Testis (tissue), 2 donors: ENCODE measurements at regions not wholly inside any gene's neighbourhood (a gene's known extent, or its start where the extent isn't known, plus 50 kb on each side); places are given as distances from the start of the nearest gene placed in this dataset.

ENCODE experiments used
- POLR2A ChIP-seq: fragments of 450-650 bp; IDR thresholded peaks from one replicate; pipeline ENCODE4 v1.6.1; 2017; ENCODE audit warnings: antibody characterized with exemption, mild to moderate bottlenecking, moderate library complexity
- TF ChIP-seq, protein P1 (sequence below), 3 experiments: fragments of 450-650 bp in 2 of 3; fragments of 200-600 bp in 1 of 3; sonication (generic) in 1 of 3; IDR thresholded peaks; one replicate each; pipeline ENCODE4 v1.5.1; 2016 to 2019; ENCODE audit warnings: antibody characterized with exemption in 3 of 3, mild to moderate bottlenecking in 2 of 3, moderate library complexity in 1 of 3

- TF ChIP-seq, protein P1, sequence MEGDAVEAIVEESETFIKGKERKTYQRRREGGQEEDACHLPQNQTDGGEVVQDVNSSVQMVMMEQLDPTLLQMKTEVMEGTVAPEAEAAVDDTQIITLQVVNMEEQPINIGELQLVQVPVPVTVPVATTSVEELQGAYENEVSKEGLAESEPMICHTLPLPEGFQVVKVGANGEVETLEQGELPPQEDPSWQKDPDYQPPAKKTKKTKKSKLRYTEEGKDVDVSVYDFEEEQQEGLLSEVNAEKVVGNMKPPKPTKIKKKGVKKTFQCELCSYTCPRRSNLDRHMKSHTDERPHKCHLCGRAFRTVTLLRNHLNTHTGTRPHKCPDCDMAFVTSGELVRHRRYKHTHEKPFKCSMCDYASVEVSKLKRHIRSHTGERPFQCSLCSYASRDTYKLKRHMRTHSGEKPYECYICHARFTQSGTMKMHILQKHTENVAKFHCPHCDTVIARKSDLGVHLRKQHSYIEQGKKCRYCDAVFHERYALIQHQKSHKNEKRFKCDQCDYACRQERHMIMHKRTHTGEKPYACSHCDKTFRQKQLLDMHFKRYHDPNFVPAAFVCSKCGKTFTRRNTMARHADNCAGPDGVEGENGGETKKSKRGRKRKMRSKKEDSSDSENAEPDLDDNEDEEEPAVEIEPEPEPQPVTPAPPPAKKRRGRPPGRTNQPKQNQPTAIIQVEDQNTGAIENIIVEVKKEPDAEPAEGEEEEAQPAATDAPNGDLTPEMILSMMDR (IDR thresholded peaks at IDR 0.05), result no peak
- no peak for TF ChIP-seq POLR2A
Observed at GRCh38 chr6:11448038-11448437, 89.5 kb upstream of the TMEM170B start.
